ENCODE measurements at regions not wholly inside any gene's neighbourhood (a gene's known extent, or its start where the extent isn't known, plus 50 kb on each side); places are given as distances from the start of the nearest gene placed in this dataset.

DNA sequence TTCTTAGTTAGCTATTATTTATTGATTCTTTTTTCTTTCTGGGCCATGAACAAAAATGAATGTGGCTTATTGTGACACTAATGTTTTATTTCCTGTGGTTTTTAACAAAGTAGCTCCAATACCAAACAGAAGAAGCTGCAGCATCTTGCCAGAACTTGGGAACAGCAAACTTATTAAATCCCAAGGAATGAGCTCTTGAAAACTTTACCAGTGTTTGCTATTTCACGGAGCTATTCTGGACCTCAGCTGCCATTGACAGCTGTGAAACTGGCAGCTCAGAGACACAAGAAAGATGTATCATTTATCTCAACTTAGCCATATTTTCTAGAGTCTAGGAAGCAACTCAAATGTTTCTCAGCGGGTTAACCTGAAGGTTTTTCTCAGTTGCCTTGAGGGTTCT, 91.0 kb upstream of the NEUROD1 start:
- DNase-seq: no peak

GRCh38 chr2:181772334-181772733, 92.0 kb upstream of the NEUROD1 start:
- DNase-seq: no peak

DNA sequence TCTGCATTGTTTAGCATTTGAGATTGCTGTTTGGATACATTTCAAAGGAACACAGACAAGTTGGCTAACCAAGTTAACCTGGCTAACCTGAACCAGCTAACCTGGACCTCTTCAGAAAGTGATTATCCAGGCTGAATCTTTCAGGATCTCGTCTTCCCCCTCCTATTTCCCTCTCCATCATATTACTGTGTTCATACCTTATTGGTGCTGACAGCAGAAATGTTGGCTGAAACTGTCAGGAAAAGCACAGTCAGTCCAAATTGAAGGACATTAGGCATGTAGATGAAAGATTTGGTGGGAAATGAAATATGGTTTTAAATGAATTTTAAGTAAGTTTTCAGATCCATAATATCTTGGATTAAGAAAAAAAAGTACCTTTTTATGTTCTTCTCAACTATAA, 92.5 kb upstream of the NEUROD1 start:
- DNase-seq: no peak

DNA sequence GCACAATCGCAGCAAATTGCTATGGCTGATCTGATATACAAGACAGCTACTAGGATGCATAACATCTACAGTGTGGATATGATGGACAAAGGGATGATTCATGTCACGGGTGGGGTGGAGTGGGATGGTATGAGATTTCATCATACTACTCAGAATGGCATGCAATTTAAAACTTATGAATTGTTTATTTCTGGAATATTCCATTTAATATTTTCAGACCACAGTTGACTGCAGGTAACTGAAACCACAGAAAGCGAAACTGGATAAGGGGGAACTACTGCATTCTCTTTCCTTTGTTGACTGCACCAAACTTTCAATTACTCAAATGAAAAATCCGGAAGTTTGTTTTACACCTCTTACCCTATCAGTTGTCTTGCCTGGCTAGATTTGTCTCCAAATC, 94.4 kb upstream of the NEUROD1 start:
- no peak for DNase-seq

DNA sequence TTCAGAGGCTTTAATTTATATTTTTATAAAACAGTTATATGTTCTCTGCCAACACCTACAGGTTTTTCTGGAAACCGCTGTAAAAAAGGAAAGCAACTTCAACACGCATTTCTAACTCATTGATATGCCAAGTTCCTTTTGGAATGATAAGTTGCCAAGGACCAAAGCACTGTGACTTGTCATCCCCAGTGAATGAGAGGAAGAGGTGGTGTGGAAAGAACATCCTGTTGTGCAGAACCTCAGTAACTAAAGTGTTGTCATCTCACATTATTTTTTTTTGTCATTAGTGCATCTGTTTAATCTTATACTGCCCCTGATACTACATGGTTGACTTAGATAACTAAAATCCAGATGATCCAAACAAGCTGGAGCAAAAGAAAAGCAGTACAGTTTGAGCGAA, 96.0 kb upstream of the NEUROD1 start:
- DNase-seq: no peak

GRCh38 chr2:181777734-181778133, 97.4 kb upstream of the NEUROD1 start:
- peak; percentile 33 for DNase-seq

GRCh38 chr2:181778621-181779201, 98.4 kb upstream of the NEUROD1 start:
- no peak for DNase-seq

- DNase-seq: peak; percentile 18
These were observed 99.1 kb upstream of the NEUROD1 start for GRCh38 chr2:181779288-181780021.

DNA sequence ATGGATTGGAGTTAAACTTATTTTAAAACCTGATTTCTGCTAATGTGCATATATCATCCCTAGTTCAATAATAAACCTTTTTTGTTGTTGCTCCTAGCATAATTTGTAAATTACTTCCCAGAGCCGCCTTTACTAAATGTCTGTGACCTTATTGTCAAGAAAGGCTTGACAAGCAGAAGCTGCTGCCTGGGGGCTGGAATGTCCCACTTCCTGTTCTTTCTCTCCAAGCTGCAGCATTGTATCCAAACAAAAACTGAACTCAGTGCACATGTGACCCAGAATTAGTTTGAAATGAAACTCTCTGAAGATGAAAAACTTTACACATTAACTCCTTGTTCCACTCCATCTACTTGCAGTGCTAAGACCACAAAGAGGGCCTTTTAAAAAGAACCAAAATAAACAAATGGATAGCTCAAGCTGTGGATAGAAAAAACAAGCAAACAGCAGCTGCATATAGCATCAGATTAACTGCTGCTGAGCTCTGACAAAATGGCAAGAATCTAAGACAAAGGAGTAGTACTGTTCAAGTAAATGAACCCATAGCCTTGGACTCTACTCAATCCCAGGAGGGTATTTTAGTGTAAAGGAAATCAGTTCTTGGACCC, 99.8 kb upstream of the NEUROD1 start:
- DNase-seq: peak; percentile 24

DNA sequence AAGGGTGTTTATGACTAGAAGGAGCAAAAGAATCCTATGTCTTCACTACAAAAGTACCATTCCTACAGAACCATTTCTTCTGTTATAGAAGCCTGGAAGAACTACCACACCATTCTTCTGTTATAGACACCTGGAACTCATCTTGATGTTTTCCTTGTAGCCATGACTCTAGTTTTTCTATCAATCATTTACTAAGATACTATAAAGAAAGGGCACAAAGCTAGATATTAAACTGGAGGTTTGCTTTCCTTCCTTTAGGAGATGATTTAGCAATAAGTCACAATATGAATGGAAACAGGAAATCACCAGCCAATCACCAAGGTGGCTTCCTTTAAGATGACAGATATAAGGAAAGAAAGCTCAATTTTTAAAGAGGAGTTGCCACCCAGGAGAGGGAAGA, 100.3 kb upstream of the NEUROD1 start:
- no peak for DNase-seq

DNA sequence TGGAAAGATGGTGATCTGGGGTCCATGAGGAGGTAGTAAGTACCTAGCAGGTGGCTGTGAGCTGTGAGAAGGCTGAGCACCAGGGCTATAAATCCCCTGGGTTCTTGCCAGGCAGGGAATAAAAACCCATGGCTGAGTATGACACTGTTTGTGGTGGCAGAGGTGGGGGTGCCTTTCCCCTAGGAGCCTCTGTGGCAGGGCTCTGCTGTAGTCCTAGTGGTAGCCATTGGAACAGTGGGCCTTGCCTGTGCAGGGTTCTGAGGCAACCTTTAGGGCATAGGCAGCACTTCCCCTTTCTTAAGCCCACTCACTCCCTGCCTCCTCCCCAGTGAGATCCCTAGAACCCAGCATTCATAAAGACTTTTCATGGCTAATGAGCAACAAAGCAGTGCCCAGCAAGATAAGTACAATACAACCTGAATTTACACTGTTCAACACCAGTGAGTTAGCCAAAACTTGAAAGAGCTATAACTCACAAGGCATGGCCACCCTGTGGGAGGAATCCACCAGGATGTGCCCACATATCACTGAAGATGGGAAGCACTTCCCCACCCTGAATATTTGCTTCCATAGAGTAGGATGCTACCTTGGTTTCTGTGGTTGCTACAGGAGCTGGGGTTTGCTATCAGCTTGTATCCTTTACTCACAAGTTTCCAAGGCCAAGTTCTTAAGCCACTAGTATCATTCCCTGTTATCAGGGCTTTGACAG, 100.9 kb upstream of the NEUROD1 start:
- DNase-seq: peak; percentile 55

GRCh38 chr2:181782660-181783059, 102.3 kb upstream of the NEUROD1 start:
- DNase-seq: no peak

DNA sequence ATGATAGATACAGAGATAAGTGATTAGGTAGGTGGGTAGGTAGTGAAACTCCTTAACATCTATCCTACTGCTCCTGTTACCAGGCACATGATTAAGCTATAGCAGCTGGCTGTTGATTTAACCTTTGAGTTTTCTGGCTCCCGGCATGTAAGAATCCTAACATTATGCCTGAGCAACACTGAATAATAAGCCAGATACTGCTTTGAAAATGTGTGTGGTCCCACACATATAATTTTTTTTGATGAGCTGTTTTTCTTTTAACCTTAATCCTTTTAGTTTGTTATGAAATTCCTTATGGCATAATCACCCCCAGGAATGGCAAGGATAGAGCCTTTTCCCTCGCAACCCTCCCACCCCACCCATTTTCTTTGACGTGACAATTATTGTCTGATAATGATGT, 104.2 kb upstream of the NEUROD1 start:
- no peak for DNase-seq

DNA sequence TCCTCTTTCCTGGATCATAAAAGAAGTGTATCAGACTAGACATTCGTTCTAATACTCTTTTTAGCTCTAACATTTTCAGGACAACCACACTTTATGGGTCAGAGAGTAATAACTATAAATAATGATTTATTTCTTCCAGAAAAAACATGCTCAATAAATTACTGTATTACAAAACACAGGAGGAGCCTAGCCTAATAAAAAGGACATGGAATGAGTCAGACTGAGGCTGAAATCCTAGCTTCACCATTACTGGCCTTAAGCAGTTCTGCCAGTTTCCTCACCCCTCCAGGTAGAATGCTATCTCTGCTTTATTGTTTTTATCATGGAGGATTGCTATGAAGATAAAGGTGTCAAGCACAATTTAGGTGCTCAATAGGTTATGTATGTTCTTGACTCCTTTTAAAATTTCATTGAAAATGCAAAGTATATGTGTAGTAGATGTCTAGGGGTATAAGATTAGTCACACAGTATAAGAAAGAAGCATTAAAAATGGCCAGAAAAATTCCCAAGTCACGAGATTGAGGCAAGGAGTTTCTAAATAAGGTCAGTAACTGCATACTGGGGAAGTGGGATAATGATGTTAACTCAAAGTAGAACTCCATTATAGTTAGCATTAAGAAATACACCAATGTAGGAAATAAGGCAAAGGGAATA, 105.5 kb upstream of the NEUROD1 start:
- no peak for DNase-seq

- no peak for DNase-seq
These were observed 104.9 kb upstream of the ITPRID2 start for GRCh38 chr2:181786371-181787228.

DNA sequence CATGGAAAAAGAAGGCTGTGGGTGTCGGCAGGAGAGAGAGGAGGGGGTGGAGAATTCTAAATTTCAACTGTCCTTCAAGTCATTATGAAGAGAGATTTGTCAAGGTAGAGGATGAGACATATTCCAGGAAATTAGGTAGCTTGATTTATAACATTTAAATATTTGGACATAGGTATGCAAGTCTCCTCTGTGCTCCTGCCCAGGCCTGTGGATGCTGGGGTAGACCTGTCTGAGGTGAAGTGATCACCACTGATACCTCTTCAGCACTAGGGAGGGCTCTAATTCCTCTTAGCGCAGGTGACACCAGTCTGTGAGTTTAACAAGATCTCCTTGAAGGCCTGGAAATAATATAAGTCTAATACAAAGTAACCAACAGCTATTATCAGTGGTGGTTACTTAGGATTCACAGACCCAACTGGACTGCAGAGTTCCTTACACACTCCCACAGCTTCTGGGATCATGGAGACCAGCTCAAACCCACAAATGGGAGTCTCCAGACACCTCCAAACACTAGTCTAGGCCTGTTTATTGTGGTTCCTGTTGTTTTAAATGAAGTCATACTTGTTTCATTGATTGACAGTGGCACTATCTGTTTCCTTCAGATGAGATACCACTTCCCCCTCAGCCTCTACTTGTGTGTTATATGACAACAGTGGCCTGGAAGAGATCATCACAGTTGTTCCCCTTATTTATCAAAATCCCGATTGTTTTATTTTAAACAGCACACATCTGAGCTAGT, 104.1 kb upstream of the ITPRID2 start:
- no peak for DNase-seq

- DNase-seq: no peak
These were observed 102.5 kb upstream of the ITPRID2 start for GRCh38 chr2:181788897-181789555.

- no peak for DNase-seq
These were observed 101.6 kb upstream of the ITPRID2 start for GRCh38 chr2:181789827-181790448.

GRCh38 chr2:181790716-181791649, 100.5 kb upstream of the ITPRID2 start:
- no peak for DNase-seq
